ENCODE measurements at regions not wholly inside any gene's neighbourhood (a gene's known extent, or its start where the extent isn't known, plus 50 kb on each side); places are given as distances from the start of the nearest gene placed in this dataset.

- TF ChIP-seq CTCF (IDR thresholded peaks at IDR 0.05; ENCODE audit: insufficient read depth, low read depth, low read length) (no peak), EZH2 (IDR thresholded peaks at IDR 0.05; ENCODE audit: insufficient read depth, low read length) (no peak)
Measured at GRCh38 chr5:52328220-52328806, 459.4 kb upstream of the ITGA1 start.
